Trophoblast cell (in vitro differentiated cells and primary cell): ENCODE measurements at regions not wholly inside any gene's neighbourhood (a gene's known extent, or its start where the extent isn't known, plus 50 kb on each side); places are given as distances from the start of the nearest gene placed in this dataset.

Experiments
- DNase-seq, 2 donors: peaks; one replicate each; pipeline ENCODE4 v3.0.0-alpha.2; 2016
- H2AFZ ChIP-seq: 2 replicates; pipeline ENCODE4 v1.6.1; 2013; ENCODE audit warnings: low read length, moderate library complexity, mild to moderate bottlenecking; ENCODE audit not compliant: insufficient read depth, poor library complexity
- H2AK5ac ChIP-seq: 2 replicates; pipeline ENCODE4 v1.6.1; 2013; ENCODE audit warnings: mild to moderate bottlenecking, low read length
- H2BK120ac ChIP-seq: 2 replicates; pipeline ENCODE4 v1.6.1; 2013; ENCODE audit warnings: low read length, mild to moderate bottlenecking, moderate library complexity; ENCODE audit not compliant: insufficient read depth, poor library complexity
- H2BK12ac ChIP-seq: 2 replicates; pipeline ENCODE4 v1.6.1; 2013; ENCODE audit warnings: mild to moderate bottlenecking, low read length, moderate library complexity
- H2BK5ac ChIP-seq: 2 replicates; pipeline ENCODE4 v1.6.1; 2013; ENCODE audit warnings: low read length, low read depth, moderate library complexity, mild to moderate bottlenecking; ENCODE audit not compliant: poor library complexity
- H3K14ac ChIP-seq: 2 replicates; pipeline ENCODE4 v1.6.1; 2013; ENCODE audit warnings: mild to moderate bottlenecking, low read length
- H3K18ac ChIP-seq: 2 replicates; pipeline ENCODE4 v1.6.1; 2013; ENCODE audit warnings: mild to moderate bottlenecking, low read length
- H3K23ac ChIP-seq: 2 replicates; pipeline ENCODE4 v1.6.1; 2013; ENCODE audit warnings: low read length
- H3K27ac ChIP-seq: 2 replicates; pipeline ENCODE4 v1.5.1; 2013; ENCODE audit warnings: low read depth, mild to moderate bottlenecking, inconsistent platforms, low read length, moderate library complexity
- H3K27me3 ChIP-seq: 2 replicates; pipeline ENCODE4 v1.6.1; 2013; ENCODE audit warnings: inconsistent platforms, mild to moderate bottlenecking, low read length, moderate library complexity; ENCODE audit not compliant: insufficient read depth
- H3K36me3 ChIP-seq, 2 experiments: 1 replicate in 1 of 2; 2 replicates in 1 of 2; pipeline ENCODE4 v1.6.1; 2013; ENCODE audit warnings: low read length in 2 of 2, mild to moderate bottlenecking in 2 of 2, moderate library complexity in 1 of 2; ENCODE audit not compliant: insufficient read depth in 2 of 2, control insufficient read depth in 1 of 2
- H3K4ac ChIP-seq: 2 replicates; pipeline ENCODE4 v1.6.1; 2013; ENCODE audit warnings: low read depth, mild to moderate bottlenecking, low read length, moderate library complexity
- H3K4me1 ChIP-seq, 2 experiments: 1 replicate in 1 of 2; 2 replicates in 1 of 2; pipeline ENCODE4 v1.6.1; 2013; ENCODE audit warnings: low read length in 2 of 2, mild to moderate bottlenecking in 2 of 2, moderate library complexity in 1 of 2; ENCODE audit not compliant: insufficient read depth in 2 of 2, control insufficient read depth in 1 of 2
- H3K4me2 ChIP-seq: 2 replicates; pipeline ENCODE4 v1.6.1; 2013; ENCODE audit warnings: inconsistent platforms, mild to moderate bottlenecking, low read length, moderate library complexity
- H3K4me3 ChIP-seq: 2 replicates; pipeline ENCODE4 v1.5.1; 2013; ENCODE audit warnings: mild to moderate bottlenecking, low read depth, low read length, inconsistent platforms
- H3K79me1 ChIP-seq: one replicate; pipeline ENCODE4 v1.6.1; 2013; ENCODE audit warnings: low read length
- H3K79me2 ChIP-seq: 2 replicates; pipeline ENCODE4 v1.6.1; 2013; ENCODE audit warnings: low read length, mild to moderate bottlenecking; ENCODE audit not compliant: control insufficient read depth, insufficient read depth, poor library complexity
- H3K9ac ChIP-seq: 2 replicates; pipeline ENCODE4 v1.6.1; 2013; ENCODE audit warnings: mild to moderate bottlenecking, low read length
- H3K9me3 ChIP-seq: 2 replicates; pipeline ENCODE4 v1.6.1; 2013; ENCODE audit warnings: low read depth, mild to moderate bottlenecking, control low read depth, inconsistent platforms, low read length; ENCODE audit not compliant: insufficient read depth
- H4K12ac ChIP-seq: 2 replicates; pipeline ENCODE4 v1.6.1; 2013; ENCODE audit warnings: low read depth, mild to moderate bottlenecking, low read length, moderate library complexity
- H4K8ac ChIP-seq: 2 replicates; pipeline ENCODE4 v1.6.1; 2013; ENCODE audit warnings: low read depth, mild to moderate bottlenecking, low read length, moderate library complexity
- H4K91ac ChIP-seq: one replicate; pipeline ENCODE4 v1.6.1; 2013; ENCODE audit warnings: low read depth, mild to moderate bottlenecking, low read length, moderate library complexity
- WGBS: extraction: QIAGEN DNeasy Blood & Tissue Kit; methylation state at CpG from one replicate; pipeline ENCODE4 v1.1.7; 2013; ENCODE audit warnings: missing lambda C conversion rate; ENCODE audit not compliant: insufficient read length, insufficient coverage; ENCODE audit errors: extremely low coverage; 5-methylcytosine and 5-hydroxymethylcytosine counted together

GRCh38 chr1:200248541-200248940 lies 161.3 kb downstream of the ZNF281 start:
- WGBS = 100% methylated on average over 1 of the region's 8 CpGs
- Histone ChIP-seq H2BK120ac (no peak overlapping the region), H3K18ac (no peak overlapping the region), H3K4me2 (no peak overlapping the region), H3K4ac (no peak overlapping the region), H3K79me2 (no peaks in the 10 kb centered on the region), H3K27me3 (no peaks in the 10 kb centered on the region), H2BK12ac (no peak overlapping the region), H3K36me3 (no peaks in the 10 kb centered on the region), H2AFZ (no peak overlapping the region), H2BK5ac (no peak overlapping the region), H4K12ac (no peak overlapping the region), H3K9me3 (no peaks in the 10 kb centered on the region), H4K8ac (no peak overlapping the region), H3K27ac (no peak overlapping the region), H3K9ac (no peak overlapping the region), H4K91ac (no peak overlapping the region), H3K14ac (no peak overlapping the region), H3K4me1 (no peaks in the 10 kb centered on the region), H3K23ac (no peak overlapping the region), H3K79me1 (no peaks in the 10 kb centered on the region), H3K4me3 (no peak overlapping the region), H2AK5ac (no peak overlapping the region)
- DNase-seq = no peak

- no peak overlapping the region for H2BK5ac ChIP-seq
Measured at GRCh38 chr1:200247518-200247917, 162.3 kb downstream of the ZNF281 start.

GRCh38 chr1:200245473-200245872 lies 164.4 kb downstream of the ZNF281 start:
- Histone ChIP-seq H3K79me1 (no peaks in the 10 kb centered on the region), H3K4ac (no peak overlapping the region)

More at GRCh38 chr1:200247518-200247917, 162.3 kb downstream of the ZNF281 start:
- no peak overlapping the region for H3K4me2 ChIP-seq
- H2AFZ ChIP-seq = no peak overlapping the region
- no CpG with 5 or more reads among the region's 14 CpGs for WGBS
- no peaks in the 10 kb centered on the region for H3K9me3 ChIP-seq
- no peak overlapping the region for H4K8ac ChIP-seq
- H3K36me3 ChIP-seq = no peaks in the 10 kb centered on the region
- DNase-seq = no peak
- H2BK120ac ChIP-seq = no peak overlapping the region
- no peak overlapping the region for H3K4ac ChIP-seq
- H3K27ac ChIP-seq = no peak overlapping the region
- H2BK12ac ChIP-seq = no peak overlapping the region
- H3K27me3 ChIP-seq = no peaks in the 10 kb centered on the region
- no peaks in the 10 kb centered on the region for H3K4me1 ChIP-seq
- H3K14ac ChIP-seq = no peak overlapping the region
- H3K79me1 ChIP-seq = no peaks in the 10 kb centered on the region
- no peak overlapping the region for H3K23ac ChIP-seq
- H3K18ac ChIP-seq = no peak overlapping the region
- H4K12ac ChIP-seq = no peak overlapping the region
- H3K79me2 ChIP-seq = no peaks in the 10 kb centered on the region
- H4K91ac ChIP-seq = no peak overlapping the region
- no peak overlapping the region for H3K4me3 ChIP-seq
- no peak overlapping the region for H3K9ac ChIP-seq
- no peak overlapping the region for H2AK5ac ChIP-seq

GRCh38 chr1:200243042-200243437 lies 166.8 kb downstream of the ZNF281 start:
- Histone ChIP-seq H3K9me3 (no peaks in the 10 kb centered on the region), H3K14ac (no peak overlapping the region), H2AK5ac (no peak overlapping the region), H4K91ac (no peak overlapping the region), H3K4ac (no peak overlapping the region), H3K18ac (no peak overlapping the region), H2BK120ac (no peak overlapping the region), H3K27ac (no peak overlapping the region), H3K4me1 (no peaks in the 10 kb centered on the region), H3K36me3 (no peaks in the 10 kb centered on the region), H2BK5ac (no peak overlapping the region), H3K79me2 (no peaks in the 10 kb centered on the region), H4K8ac (no peak overlapping the region), H3K23ac (no peak overlapping the region), H3K9ac (no peak overlapping the region), H4K12ac (no peak overlapping the region), H3K4me2 (no peak overlapping the region), H3K79me1 (no peaks in the 10 kb centered on the region), H3K4me3 (no peak overlapping the region), H2AFZ (no peak overlapping the region), H3K27me3 (no peaks in the 10 kb centered on the region), H2BK12ac (no peak overlapping the region)
- no CpG with 5 or more reads among the region's 11 CpGs for WGBS
- DNase-seq = no peak

More at GRCh38 chr1:200245473-200245872, 164.4 kb downstream of the ZNF281 start:
- WGBS = no CpG with 5 or more reads among the region's 7 CpGs
- DNase-seq = no peak
- no peak overlapping the region for H3K14ac ChIP-seq
- H3K9ac ChIP-seq = no peak overlapping the region
- H4K91ac ChIP-seq = no peak overlapping the region
- no peaks in the 10 kb centered on the region for H3K27me3 ChIP-seq
- no peaks in the 10 kb centered on the region for H3K36me3 ChIP-seq
- H3K79me2 ChIP-seq = no peaks in the 10 kb centered on the region
- no peak overlapping the region for H3K4me3 ChIP-seq
- H2BK5ac ChIP-seq = no peak overlapping the region
- H3K4me2 ChIP-seq = no peak overlapping the region
- H3K18ac ChIP-seq = no peak overlapping the region
- no peaks in the 10 kb centered on the region for H3K4me1 ChIP-seq
- no peaks in the 10 kb centered on the region for H3K9me3 ChIP-seq
- H2AK5ac ChIP-seq = no peak overlapping the region
- no peak overlapping the region for H4K12ac ChIP-seq
- H2BK120ac ChIP-seq = no peak overlapping the region
- H2BK12ac ChIP-seq = no peak overlapping the region
- no peak overlapping the region for H3K27ac ChIP-seq
- no peak overlapping the region for H3K23ac ChIP-seq
- H2AFZ ChIP-seq = no peak overlapping the region
- no peak overlapping the region for H4K8ac ChIP-seq
